ENCODE measurements at regions not wholly inside any gene's neighbourhood (a gene's known extent, or its start where the extent isn't known, plus 50 kb on each side); places are given as distances from the start of the nearest gene placed in this dataset.

- H3K27ac ChIP-seq, result no peak overlapping the region
- DNase-seq (ENCODE audit: low spot score in 2 of 2), result no peak
- no peaks in the 10 kb centered on the region for H3K36me3 ChIP-seq
- H3K27me3 ChIP-seq, result no peaks in the 10 kb centered on the region
- peaks cover 0 to 5% of the 10 kb centered on the region in 2 donors for H3K9me3 ChIP-seq
- H3K4me1 ChIP-seq, result no peaks in the 10 kb centered on the region
- TF ChIP-seq CTCF (IDR thresholded peaks at IDR 0.05) (no peak), POLR2A (IDR thresholded peaks at IDR 0.05) (no peak), POLR2AphosphoS5 (IDR thresholded peaks at IDR 0.05) (no peak)
- no peak overlapping the region for H3K4me3 ChIP-seq
- intact Hi-C loops (cut with DNase I; ENCODE audit: low total_unique reads), result no loop called here
Measured at GRCh38 chr4:31923634-31924033, 1203.5 kb downstream of the PCDH7 start.

GRCh38 chr4:31929676-31930345 is 1209.6 kb downstream of the PCDH7 start:
- TF ChIP-seq POLR2A (IDR thresholded peaks at IDR 0.05), result no peak
- no peak for TF ChIP-seq CTCF (IDR thresholded peaks at IDR 0.05)
- no peak for TF ChIP-seq POLR2AphosphoS5 (IDR thresholded peaks at IDR 0.05)

GRCh38 chr4:31946456-31946855 is 1226.3 kb downstream of the PCDH7 start:
- no peaks in the 10 kb centered on the region for H3K4me1 ChIP-seq
- no peak overlapping the region for H3K27ac ChIP-seq
- no peak for DNase-seq (ENCODE audit: low spot score in 2 of 2)
- TF ChIP-seq POLR2AphosphoS5 (IDR thresholded peaks at IDR 0.05) (no peak), POLR2A (IDR thresholded peaks at IDR 0.05) (no peak), CTCF (IDR thresholded peaks at IDR 0.05) (no peak)
- no peaks in the 10 kb centered on the region for H3K9me3 ChIP-seq
- no peaks in the 10 kb centered on the region for H3K27me3 ChIP-seq
- H3K4me3 ChIP-seq, result no peak overlapping the region
- no peaks in the 10 kb centered on the region for H3K36me3 ChIP-seq
- intact Hi-C loops (cut with DNase I; ENCODE audit: low total_unique reads), result no loop called here

More at GRCh38 chr4:31929676-31930345, 1209.6 kb downstream of the PCDH7 start:
- H3K27me3 ChIP-seq, result no peaks in the 10 kb centered on the region
- H3K27ac ChIP-seq, result no peak overlapping the region
- H3K4me1 ChIP-seq, result no peaks in the 10 kb centered on the region
- H3K9me3 ChIP-seq, result peaks cover 0 to 5% of the 10 kb centered on the region in 2 donors
- no peak overlapping the region for H3K4me3 ChIP-seq
- H3K36me3 ChIP-seq, result peaks cover 6% of the 10 kb centered on the region
- intact Hi-C loops (cut with DNase I; ENCODE audit: low total_unique reads), result no loop called here
- DNase-seq (ENCODE audit: low spot score in 2 of 2), result no peak

GRCh38 chr4:31947101-31947500 is 1226.9 kb downstream of the PCDH7 start:
- TF ChIP-seq POLR2AphosphoS5 (IDR thresholded peaks at IDR 0.05), result no peak
- TF ChIP-seq POLR2A (IDR thresholded peaks at IDR 0.05), result no peak
- TF ChIP-seq CTCF (IDR thresholded peaks at IDR 0.05), result no peak
- H3K27me3 ChIP-seq, result no peaks in the 10 kb centered on the region
- no peaks in the 10 kb centered on the region for H3K36me3 ChIP-seq
- no peaks in the 10 kb centered on the region for H3K4me1 ChIP-seq
- H3K9me3 ChIP-seq, result no peaks in the 10 kb centered on the region
- H3K27ac ChIP-seq, result no peak overlapping the region
- intact Hi-C loops (cut with DNase I; ENCODE audit: low total_unique reads), result no loop called here
- no peak overlapping the region for H3K4me3 ChIP-seq
- no peak for DNase-seq (ENCODE audit: low spot score in 2 of 2)

- Histone ChIP-seq H3K9me3 (no peaks in the 10 kb centered on the region), H3K4me1 (no peaks in the 10 kb centered on the region), H3K27ac (no peak overlapping the region), H3K27me3 (no peaks in the 10 kb centered on the region), H3K4me3 (no peak overlapping the region), H3K36me3 (no peaks in the 10 kb centered on the region)
- intact Hi-C loops (cut with DNase I; ENCODE audit: low total_unique reads), result no loop called here
- no peak for DNase-seq (ENCODE audit: low spot score in 2 of 2)
- TF ChIP-seq POLR2A (IDR thresholded peaks at IDR 0.05) (no peak), POLR2AphosphoS5 (IDR thresholded peaks at IDR 0.05) (no peak), CTCF (IDR thresholded peaks at IDR 0.05) (no peak)
Measured at GRCh38 chr4:31949045-31949444, 1228.9 kb downstream of the PCDH7 start.
